Endothelial cell of umbilical vein (primary cell): ENCODE measurements at regions not wholly inside any gene's neighbourhood (a gene's known extent, or its start where the extent isn't known, plus 50 kb on each side); places are given as distances from the start of the nearest gene placed in this dataset.

ENCODE experiments used
- BruUV-seq: library from RNA; stranded (reverse); fragments of 400-500 nt; replicated peaks from 2 replicates; lab custom pipeline; 2021; lab: Mats Ljungman, UMichigan
- CTCF ChIA-PET: fragments of 300-600, 350-600 bp; sonication (Branson Sonifier 250); formaldehyde crosslinking; loops from one replicate; lab custom pipeline; 2021; ENCODE audit warnings: antibody characterized with exemption, inconsistent platforms; lab: Charles Lee
- POLR2A ChIA-PET: fragments of 300-600, 350-600 bp; sonication (Branson Sonifier 250); formaldehyde crosslinking; loops from one replicate; lab custom pipeline; 2021; ENCODE audit warnings: antibody characterized with exemption, inconsistent platforms; lab: Charles Lee
- DNase-seq: peaks from one replicate; pipeline ENCODE4 v3.0.0-alpha.2; 2011; ENCODE audit warnings: low read depth, low spot score
- FAIRE-seq: peaks from 2 replicates; lab custom pipeline; 2011; peaks lifted over from hg19 to GRCh38; lab: Jason Lieb, UNC
- H2AFZ ChIP-seq: 2 replicates; pipeline ENCODE4 v1.6.0; 2012; ENCODE audit warnings: low read depth, low read length, control low read depth, inconsistent platforms
- H3K27ac ChIP-seq: 2 replicates; pipeline ENCODE4 v1.5.1; 2011; ENCODE audit warnings: low read depth, mild to moderate bottlenecking, control low read depth, low read length, moderate library complexity; ENCODE audit not compliant: insufficient read depth
- H3K27me3 ChIP-seq, 2 experiments: 2 replicates each; pipeline versions ENCODE4 v1.6.0 to v1.6.1; 2011; ENCODE audit warnings: low read length in 2 of 2, mixed read lengths in 1 of 2; ENCODE audit not compliant: control insufficient read depth in 2 of 2, insufficient read depth in 2 of 2
- H3K36me3 ChIP-seq, 2 experiments: 2 replicates in 1 of 2; 3 replicates in 1 of 2; pipeline ENCODE4 v1.5.1; 2011; ENCODE audit warnings: low read length in 2 of 2, mild to moderate bottlenecking in 1 of 2, moderate library complexity in 1 of 2; ENCODE audit not compliant: control insufficient read depth in 2 of 2, insufficient read depth in 2 of 2; ENCODE audit errors: extremely low read depth in 1 of 2
- H3K4me1 ChIP-seq: 3 replicates; pipeline ENCODE4 v1.5.1; 2011; ENCODE audit warnings: mild to moderate bottlenecking, low read length; ENCODE audit not compliant: control insufficient read depth, insufficient read depth; ENCODE audit errors: extremely low read depth
- H3K4me2 ChIP-seq: 2 replicates; pipeline ENCODE4 v1.6.1; 2011; ENCODE audit warnings: low read length, control low read depth, mixed read lengths; ENCODE audit not compliant: insufficient read depth
- H3K4me3 ChIP-seq, 3 experiments: fragments of 200-600 bp in 1 of 3; sonication (generic), shearing (Covaris generic) in 1 of 3; replicated peaks in 1 of 3; 2 replicates each; pipeline ENCODE4 v1.5.1; 2011 to 2016; ENCODE audit warnings: control low read depth in 3 of 3, low read length in 3 of 3, mild to moderate bottlenecking in 2 of 3, inconsistent platforms in 1 of 3, low read depth in 1 of 3, moderate library complexity in 1 of 3; ENCODE audit not compliant: insufficient read depth in 1 of 3
- H3K79me2 ChIP-seq: 2 replicates; pipeline ENCODE4 v1.6.0; 2012; ENCODE audit warnings: low read length, inconsistent platforms; ENCODE audit not compliant: control insufficient read depth, insufficient read depth
- H3K9ac ChIP-seq: replicated peaks from 2 replicates; pipeline ENCODE3; 2011; ENCODE audit warnings: low read length, control low read depth; ENCODE audit not compliant: insufficient read depth; ENCODE audit errors: extremely low read depth
- H3K9me1 ChIP-seq: replicated peaks from 3 replicates; pipeline ENCODE4 v1.6.0; 2011; ENCODE audit warnings: mild to moderate bottlenecking, low read length; ENCODE audit not compliant: control insufficient read depth, insufficient read depth; ENCODE audit errors: extremely low read depth
- H3K9me3 ChIP-seq: replicated peaks from 2 replicates; pipeline ENCODE4 v1.5.1; 2012; ENCODE audit warnings: low read length, inconsistent platforms; ENCODE audit not compliant: control insufficient read depth, insufficient read depth
- H4K20me1 ChIP-seq: replicated peaks from 2 replicates; pipeline ENCODE3; 2011; ENCODE audit warnings: mild to moderate bottlenecking, low read length; ENCODE audit not compliant: control insufficient read depth, insufficient read depth; ENCODE audit errors: extremely low read depth
- EZH2 ChIP-seq: IDR thresholded peaks from 2 replicates; pipeline ENCODE4 v1.6.1; 2012; ENCODE audit warnings: borderline replicate concordance, low read depth, mild to moderate bottlenecking, moderate library complexity, low read length, inconsistent platforms; ENCODE audit not compliant: severe bottlenecking
- FOS ChIP-seq: IDR thresholded peaks from 2 replicates; pipeline ENCODE4 v1.6.1; 2011; ENCODE audit warnings: mild to moderate bottlenecking, low read length, moderate library complexity, borderline replicate concordance; ENCODE audit not compliant: insufficient read depth
- GATA2 ChIP-seq: IDR thresholded peaks from 2 replicates; pipeline ENCODE4 v1.7.0; 2011; ENCODE audit warnings: low read depth, mild to moderate bottlenecking, moderate library complexity, mixed read lengths, low read length; ENCODE audit not compliant: insufficient read length, insufficient read depth
- JUN ChIP-seq: IDR thresholded peaks from 2 replicates; pipeline ENCODE4 v1.6.1; 2011; ENCODE audit warnings: borderline replicate concordance, low read depth; ENCODE audit not compliant: insufficient read length, insufficient read depth
- MYC ChIP-seq: IDR thresholded peaks from one replicate; pipeline ENCODE4 v1.6.1; 2011; ENCODE audit warnings: mild to moderate bottlenecking, low read depth, low read length
- POLR2A ChIP-seq: IDR thresholded peaks from 2 replicates; pipeline ENCODE4 v1.6.1; 2012; ENCODE audit warnings: low read depth, mild to moderate bottlenecking, control low read depth, low read length
- POLR2AphosphoS5 ChIP-seq: IDR thresholded peaks from 2 replicates; pipeline ENCODE4 v1.6.1; 2012; ENCODE audit warnings: low read depth, mild to moderate bottlenecking, control low read depth, low read length, moderate library complexity; ENCODE audit not compliant: insufficient read depth
- dilution Hi-C: fragments of 300-500 bp; cut with MboI; formaldehyde crosslinking; loops from one replicate; pipeline ENCODE4 v1.15.0; 2019; ENCODE audit warnings: low sequenced_read_pairs; ENCODE audit not compliant: extremely low pct_ligation_motif_present
- intact Hi-C: fragments of 100-400 bp; cut with micrococcal nuclease; formaldehyde crosslinking; loops from one replicate; pipeline ENCODE4 v1.10.0; 2022
- TF ChIP-seq, protein P1 (sequence below): IDR thresholded peaks from 2 replicates; pipeline ENCODE4 v1.6.1; 2011; ENCODE audit not compliant: insufficient read depth, insufficient read length
- TF ChIP-seq, protein P2 (sequence below), 2 donors: IDR thresholded peaks; 1 replicate in 1 of 2; 2 replicates in 1 of 2; pipeline ENCODE4 v1.5.1; 2011; ENCODE audit warnings: low read length in 2 of 2, mild to moderate bottlenecking in 2 of 2, moderate library complexity in 2 of 2, control low read depth in 1 of 2, inconsistent platforms in 1 of 2, low read depth in 1 of 2; ENCODE audit not compliant: insufficient read depth in 1 of 2; ENCODE audit errors: extremely low read depth in 1 of 2

GRCh38 chr17:27233776-27234175 lies 60.1 kb upstream of the WSB1 start:
- Histone ChIP-seq H3K4me3 (no peak overlapping the region), H3K4me2 (no peak overlapping the region), H4K20me1 (no peaks in the 10 kb centered on the region), H3K9me1 (no peaks in the 10 kb centered on the region), H3K9ac (no peak overlapping the region), H3K79me2 (no peaks in the 10 kb centered on the region), H2AFZ (no peak overlapping the region), H3K27ac (no peak overlapping the region), H3K36me3 (no peaks in the 10 kb centered on the region), H3K9me3 (no peaks in the 10 kb centered on the region), H3K4me1 (no peaks in the 10 kb centered on the region), H3K27me3 (no peaks in the 10 kb centered on the region)
- FAIRE-seq (no peak), DNase-seq (no peak)
- dilution Hi-C loops (no loop called here), intact Hi-C loops (no loop called here)
- BruUV-seq = no TSS peak
- POLR2A ChIA-PET = no interaction called here
- CTCF ChIA-PET = interaction anchor here (1.2 to 1.3 kb wide), 2 partner anchors 34 to 367 kb away, joined by 3 to 4 read pairs; no protein-coding TSS in a partner anchor
- TF ChIP-seq, protein P1, sequence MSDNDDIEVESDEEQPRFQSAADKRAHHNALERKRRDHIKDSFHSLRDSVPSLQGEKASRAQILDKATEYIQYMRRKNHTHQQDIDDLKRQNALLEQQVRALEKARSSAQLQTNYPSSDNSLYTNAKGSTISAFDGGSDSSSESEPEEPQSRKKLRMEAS = no peak
- no peak for TF ChIP-seq POLR2AphosphoS5
- no peak for TF ChIP-seq GATA2
- TF ChIP-seq MYC = no peak
- no peak for TF ChIP-seq JUN
- no peak for TF ChIP-seq POLR2A
- TF ChIP-seq FOS = no peak
- TF ChIP-seq EZH2 = no peak
- TF ChIP-seq, protein P2, sequence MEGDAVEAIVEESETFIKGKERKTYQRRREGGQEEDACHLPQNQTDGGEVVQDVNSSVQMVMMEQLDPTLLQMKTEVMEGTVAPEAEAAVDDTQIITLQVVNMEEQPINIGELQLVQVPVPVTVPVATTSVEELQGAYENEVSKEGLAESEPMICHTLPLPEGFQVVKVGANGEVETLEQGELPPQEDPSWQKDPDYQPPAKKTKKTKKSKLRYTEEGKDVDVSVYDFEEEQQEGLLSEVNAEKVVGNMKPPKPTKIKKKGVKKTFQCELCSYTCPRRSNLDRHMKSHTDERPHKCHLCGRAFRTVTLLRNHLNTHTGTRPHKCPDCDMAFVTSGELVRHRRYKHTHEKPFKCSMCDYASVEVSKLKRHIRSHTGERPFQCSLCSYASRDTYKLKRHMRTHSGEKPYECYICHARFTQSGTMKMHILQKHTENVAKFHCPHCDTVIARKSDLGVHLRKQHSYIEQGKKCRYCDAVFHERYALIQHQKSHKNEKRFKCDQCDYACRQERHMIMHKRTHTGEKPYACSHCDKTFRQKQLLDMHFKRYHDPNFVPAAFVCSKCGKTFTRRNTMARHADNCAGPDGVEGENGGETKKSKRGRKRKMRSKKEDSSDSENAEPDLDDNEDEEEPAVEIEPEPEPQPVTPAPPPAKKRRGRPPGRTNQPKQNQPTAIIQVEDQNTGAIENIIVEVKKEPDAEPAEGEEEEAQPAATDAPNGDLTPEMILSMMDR (IDR thresholded peaks at IDR 0.05; ENCODE audit: extremely low read depth in 1 of 2, insufficient read depth in 1 of 2, low read depth in 1 of 2, low read length in 2 of 2) = no peak
